ENCODE measurements at regions not wholly inside any gene's neighbourhood (a gene's known extent, or its start where the extent isn't known, plus 50 kb on each side); places are given as distances from the start of the nearest gene placed in this dataset.
"Not testable (repeated sequence)": the region's sequence is repeated elsewhere in the genome, so short reads cannot be mapped to it uniquely, and the experiment has no call there.

DNA sequence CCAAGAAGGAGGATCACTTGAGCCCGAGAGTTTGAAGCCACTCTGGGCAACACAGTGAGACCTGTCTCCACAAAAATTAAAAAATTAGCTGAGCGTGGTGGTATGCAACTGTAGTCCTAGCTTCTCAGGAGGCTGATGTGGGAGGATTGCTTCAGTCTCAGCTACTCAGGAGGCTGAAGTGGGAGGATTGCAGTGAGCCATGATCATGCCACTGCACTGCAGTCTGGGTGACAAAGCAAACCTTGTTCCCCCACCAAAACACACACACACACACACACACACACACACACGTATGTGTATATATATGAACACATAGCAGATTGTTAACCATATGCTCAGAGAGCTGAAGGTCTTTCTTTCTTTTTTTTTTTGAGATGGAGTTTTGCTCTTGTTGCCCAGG is 157.5 kb upstream of the MAST4 start:
- no peak for DNase-seq (ENCODE audit: low spot score in 2 of 2)
- no peak for TF ChIP-seq POLR2AphosphoS5 (IDR thresholded peaks at IDR 0.05)
- TF ChIP-seq CTCF (IDR thresholded peaks at IDR 0.05), result no peak
- no peak for TF ChIP-seq EP300 (IDR thresholded peaks at IDR 0.05)
- no peak for TF ChIP-seq POLR2A (IDR thresholded peaks at IDR 0.05)
- Histone ChIP-seq H3K27ac (no peak overlapping the region), H3K4me1 (no peaks in the 10 kb centered on the region), H3K9me3 (no peaks in the 10 kb centered on the region), H3K27me3 (no peaks in the 10 kb centered on the region), H3K36me3 (no peaks in the 10 kb centered on the region), H3K4me3 (no peak overlapping the region)
- WGBS, result 81% methylated on average over 3 of the region's 3 CpGs

GRCh38 chr5:66440202-66440680 is 156.0 kb upstream of the MAST4 start:
- Histone ChIP-seq H3K4me1 (no peaks in the 10 kb centered on the region), H3K9me3 (no peaks in the 10 kb centered on the region), H3K27me3 (no peaks in the 10 kb centered on the region), H3K27ac (no peak overlapping the region), H3K4me3 (no peak overlapping the region), H3K36me3 (no peaks in the 10 kb centered on the region)
- 33% methylated on average over 5 of the region's 5 CpGs for WGBS
- DNase-seq (ENCODE audit: low spot score in 2 of 2), result no peak
- TF ChIP-seq POLR2A (IDR thresholded peaks at IDR 0.05), result no peak
- no peak for TF ChIP-seq POLR2AphosphoS5 (IDR thresholded peaks at IDR 0.05)
- TF ChIP-seq EP300 (IDR thresholded peaks at IDR 0.05), result no peak
- no peak for TF ChIP-seq CTCF (IDR thresholded peaks at IDR 0.05)

DNA sequence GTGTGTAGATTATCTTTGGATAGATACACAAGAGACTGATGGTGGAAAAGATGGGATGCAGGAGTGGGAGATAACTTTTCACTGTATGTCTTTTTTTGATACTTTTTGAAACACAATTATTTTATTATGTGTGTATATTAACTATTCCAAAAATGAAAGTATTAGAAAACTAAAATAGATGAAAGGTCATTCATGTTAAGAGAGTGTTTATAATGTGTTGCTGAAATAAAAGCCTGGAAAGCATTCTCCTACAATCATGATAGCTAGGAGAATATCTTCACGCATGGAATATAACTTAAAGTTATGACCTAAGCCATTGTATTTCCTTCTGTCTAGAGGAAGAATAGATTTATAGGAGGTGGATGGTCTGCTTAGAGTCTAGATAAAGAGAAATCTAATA is 154.8 kb upstream of the MAST4 start:
- no peaks in the 10 kb centered on the region for H3K27me3 ChIP-seq
- TF ChIP-seq POLR2AphosphoS5 (IDR thresholded peaks at IDR 0.05), result no peak
- TF ChIP-seq EP300 (IDR thresholded peaks at IDR 0.05), result no peak
- no peak for TF ChIP-seq POLR2A (IDR thresholded peaks at IDR 0.05)
- no peak for TF ChIP-seq CTCF (IDR thresholded peaks at IDR 0.05)
- H3K4me3 ChIP-seq, result no peak overlapping the region
- H3K27ac ChIP-seq, result no peak overlapping the region
- no peaks in the 10 kb centered on the region for H3K4me1 ChIP-seq
- H3K36me3 ChIP-seq, result no peaks in the 10 kb centered on the region
- no peaks in the 10 kb centered on the region for H3K9me3 ChIP-seq
- no peak for DNase-seq (ENCODE audit: low spot score in 2 of 2)
- 88% methylated on average over 1 of the region's 1 CpG for WGBS

GRCh38 chr5:66442951-66443445 is 153.2 kb upstream of the MAST4 start:
- no peak for TF ChIP-seq POLR2A (IDR thresholded peaks at IDR 0.05)
- TF ChIP-seq POLR2AphosphoS5 (IDR thresholded peaks at IDR 0.05), result no peak
- TF ChIP-seq EP300 (IDR thresholded peaks at IDR 0.05), result no peak
- no peak for TF ChIP-seq CTCF (IDR thresholded peaks at IDR 0.05)
- Histone ChIP-seq H3K4me3 (no peak overlapping the region), H3K27ac (no peak overlapping the region), H3K9me3 (no peaks in the 10 kb centered on the region), H3K36me3 (no peaks in the 10 kb centered on the region), H3K4me1 (no peaks in the 10 kb centered on the region), H3K27me3 (no peaks in the 10 kb centered on the region)
- DNase-seq (ENCODE audit: low spot score in 2 of 2), result no peak
- WGBS, result 49% methylated on average over 5 of the region's 5 CpGs

DNA sequence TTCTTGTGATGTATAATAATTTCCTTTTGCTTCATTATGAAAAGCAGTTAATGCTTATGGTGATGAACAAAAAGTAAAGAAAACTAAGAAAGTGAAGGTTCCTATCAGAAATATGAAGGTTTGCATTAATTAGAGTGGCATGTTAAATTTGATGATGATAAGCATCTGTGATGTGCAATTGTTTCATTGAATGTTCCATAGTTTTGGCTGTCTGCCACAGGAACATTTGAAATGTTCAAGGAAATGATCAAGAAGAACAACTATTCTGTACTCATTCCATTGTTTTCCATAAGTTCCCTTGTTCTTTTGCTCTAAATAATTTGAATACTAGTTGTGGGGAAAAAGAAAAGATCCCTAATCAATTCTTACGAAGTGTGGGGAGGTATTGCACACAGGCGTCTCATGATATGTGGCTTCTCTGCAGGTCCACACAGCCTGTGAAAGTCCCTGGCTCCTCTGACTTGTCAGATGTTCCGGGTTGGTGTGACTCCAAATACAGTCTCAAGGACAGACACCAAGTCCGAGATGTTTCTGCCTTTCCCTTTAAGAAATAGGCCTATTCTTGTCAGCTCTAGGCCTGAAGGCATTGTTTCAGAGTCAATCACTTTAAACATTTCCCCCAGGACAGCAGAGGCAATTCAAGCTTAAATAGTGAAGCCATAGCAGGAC is 152.6 kb upstream of the MAST4 start:
- no peak for DNase-seq (ENCODE audit: low spot score in 2 of 2)
- 61% methylated on average over 4 of the region's 4 CpGs for WGBS
- no peak overlapping the region for H3K27ac ChIP-seq
- H3K36me3 ChIP-seq, result no peaks in the 10 kb centered on the region
- no peaks in the 10 kb centered on the region for H3K9me3 ChIP-seq
- H3K4me3 ChIP-seq, result no peak overlapping the region
- TF ChIP-seq EP300 (IDR thresholded peaks at IDR 0.05), result no peak
- no peak for TF ChIP-seq CTCF (IDR thresholded peaks at IDR 0.05)
- no peak for TF ChIP-seq POLR2A (IDR thresholded peaks at IDR 0.05)
- no peak for TF ChIP-seq POLR2AphosphoS5 (IDR thresholded peaks at IDR 0.05)
- no peaks in the 10 kb centered on the region for H3K4me1 ChIP-seq
- H3K27me3 ChIP-seq, result no peaks in the 10 kb centered on the region

DNA sequence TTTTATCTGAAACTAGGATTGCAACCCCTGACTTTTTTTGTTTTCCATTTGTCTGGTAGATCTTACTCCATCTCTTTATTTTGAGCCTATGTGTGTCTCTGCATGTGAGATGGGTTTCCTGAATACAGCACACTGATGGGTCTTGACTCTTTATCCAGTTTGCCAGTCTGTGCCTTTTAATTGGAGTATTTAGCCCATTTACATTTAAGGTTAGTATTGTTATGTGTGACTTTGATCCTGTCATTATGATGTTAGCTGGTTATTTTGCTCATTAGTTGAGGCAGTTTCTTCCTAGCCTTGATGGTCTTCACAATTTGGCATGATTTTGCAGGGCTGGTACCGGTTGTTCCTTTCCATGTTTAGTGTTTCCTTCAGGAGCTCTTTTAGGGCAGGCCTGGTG is 148.1 kb upstream of the MAST4 start:
- DNase-seq (ENCODE audit: low spot score in 2 of 2); H3K9me3 ChIP-seq: not testable (repeated sequence)
- WGBS, result 93% methylated on average over 1 of the region's 1 CpG

More for the DNA sequence above, 148.1 kb upstream of the MAST4 start:
- H3K36me3 ChIP-seq, H3K4me3 ChIP-seq, H3K4me1 ChIP-seq, H3K27me3 ChIP-seq, H3K27ac ChIP-seq: not testable (repeated sequence)

Measured in suprapubic skin (tissue), 4 donors.